Astrocyte (in vitro differentiated cells and primary cell): ENCODE measurements at regions not wholly inside any gene's neighbourhood (a gene's known extent, or its start where the extent isn't known, plus 50 kb on each side); places are given as distances from the start of the nearest gene placed in this dataset.

Source experiments
- CTCF ChIP-seq: IDR thresholded peaks from 2 replicates; pipeline ENCODE4 v1.5.1; 2011; ENCODE audit warnings: low read depth, mild to moderate bottlenecking, inconsistent platforms, low read length, moderate library complexity; ENCODE audit not compliant: insufficient read depth
- EZH2 ChIP-seq: IDR thresholded peaks from 2 replicates; pipeline ENCODE4 v1.6.1; 2012; ENCODE audit warnings: mild to moderate bottlenecking, low read length, inconsistent platforms; ENCODE audit not compliant: insufficient read depth

GRCh38 chr10:29929006-29929405, 130.4 kb downstream of the JCAD start:
- TF ChIP-seq CTCF (no peak), EZH2 (no peak)
